GM10248 (cell line): ENCODE measurements at regions not wholly inside any gene's neighbourhood (a gene's known extent, or its start where the extent isn't known, plus 50 kb on each side); places are given as distances from the start of the nearest gene placed in this dataset.

Experiments used
- CTCF ChIA-PET: fragments of 300-600 bp; sonication (Branson Sonifier 250); formaldehyde crosslinking; extraction: SDS; loops from one replicate; lab custom pipeline; 2021; ENCODE audit warnings: antibody characterized with exemption; lab: Yijun Ruan, JAX
- POLR2A ChIA-PET: fragments of 350-650 bp; sonication (Branson Sonifier 250); formaldehyde crosslinking; extraction: SDS; loops from one replicate; lab custom pipeline; 2020; ENCODE audit warnings: antibody characterized with exemption; lab: Yijun Ruan, JAX
- DNase-seq: peaks from one replicate; pipeline ENCODE4 v3.0.0; 2012; ENCODE audit errors: extremely low spot score
- TF ChIP-seq, protein P1 (sequence below): IDR thresholded peaks from 2 replicates; pipeline ENCODE4 v1.5.1; 2012; ENCODE audit warnings: mild to moderate bottlenecking, low read depth; ENCODE audit errors: extremely low read depth, missing control alignments, control extremely low read depth

DNA sequence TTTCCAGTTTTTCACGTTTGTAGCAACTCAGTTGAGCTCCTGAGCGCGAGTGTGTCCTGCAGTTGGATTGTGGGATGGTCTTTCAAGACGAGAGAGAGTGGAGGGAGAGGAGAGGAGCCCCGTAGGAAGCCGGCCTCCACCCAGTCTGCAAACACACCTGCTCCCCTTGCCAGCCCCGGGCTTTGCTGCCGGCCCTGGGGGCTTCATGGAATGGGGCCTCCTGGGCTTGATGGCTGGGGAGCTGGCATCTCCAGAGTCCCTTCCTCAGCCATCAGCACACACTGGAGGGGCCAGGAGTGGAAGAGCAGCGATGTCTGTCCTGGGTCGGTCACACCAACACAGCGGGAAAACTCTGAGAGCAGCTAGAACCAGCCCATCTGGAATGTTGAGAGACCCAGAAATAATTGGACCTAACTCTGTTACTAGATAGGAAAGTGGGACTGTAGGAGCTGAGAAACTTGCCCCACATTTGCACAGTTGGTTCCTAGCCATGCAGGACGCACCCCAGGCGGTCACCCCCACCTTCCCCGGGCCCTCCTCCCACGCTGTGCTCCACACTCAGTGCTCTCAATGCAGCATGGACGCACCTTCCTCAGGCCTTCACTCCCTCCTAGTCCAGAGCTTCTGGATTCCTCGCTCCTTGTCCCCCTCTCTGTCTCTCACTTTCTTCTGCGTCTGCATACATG, 69.6 kb downstream of the PTGR3 start:
- ChIA-PET POLR2A (no interaction called here), CTCF (no interaction called here)
- TF ChIP-seq, protein P1, sequence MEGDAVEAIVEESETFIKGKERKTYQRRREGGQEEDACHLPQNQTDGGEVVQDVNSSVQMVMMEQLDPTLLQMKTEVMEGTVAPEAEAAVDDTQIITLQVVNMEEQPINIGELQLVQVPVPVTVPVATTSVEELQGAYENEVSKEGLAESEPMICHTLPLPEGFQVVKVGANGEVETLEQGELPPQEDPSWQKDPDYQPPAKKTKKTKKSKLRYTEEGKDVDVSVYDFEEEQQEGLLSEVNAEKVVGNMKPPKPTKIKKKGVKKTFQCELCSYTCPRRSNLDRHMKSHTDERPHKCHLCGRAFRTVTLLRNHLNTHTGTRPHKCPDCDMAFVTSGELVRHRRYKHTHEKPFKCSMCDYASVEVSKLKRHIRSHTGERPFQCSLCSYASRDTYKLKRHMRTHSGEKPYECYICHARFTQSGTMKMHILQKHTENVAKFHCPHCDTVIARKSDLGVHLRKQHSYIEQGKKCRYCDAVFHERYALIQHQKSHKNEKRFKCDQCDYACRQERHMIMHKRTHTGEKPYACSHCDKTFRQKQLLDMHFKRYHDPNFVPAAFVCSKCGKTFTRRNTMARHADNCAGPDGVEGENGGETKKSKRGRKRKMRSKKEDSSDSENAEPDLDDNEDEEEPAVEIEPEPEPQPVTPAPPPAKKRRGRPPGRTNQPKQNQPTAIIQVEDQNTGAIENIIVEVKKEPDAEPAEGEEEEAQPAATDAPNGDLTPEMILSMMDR = no peak
- no peak for DNase-seq

GRCh38 chr18:75137346-75137877, 71.5 kb downstream of the PTGR3 start:
- ChIA-PET POLR2A (no interaction called here), CTCF (no interaction called here)
- TF ChIP-seq, protein P1 = no peak
- DNase-seq = no peak

DNA sequence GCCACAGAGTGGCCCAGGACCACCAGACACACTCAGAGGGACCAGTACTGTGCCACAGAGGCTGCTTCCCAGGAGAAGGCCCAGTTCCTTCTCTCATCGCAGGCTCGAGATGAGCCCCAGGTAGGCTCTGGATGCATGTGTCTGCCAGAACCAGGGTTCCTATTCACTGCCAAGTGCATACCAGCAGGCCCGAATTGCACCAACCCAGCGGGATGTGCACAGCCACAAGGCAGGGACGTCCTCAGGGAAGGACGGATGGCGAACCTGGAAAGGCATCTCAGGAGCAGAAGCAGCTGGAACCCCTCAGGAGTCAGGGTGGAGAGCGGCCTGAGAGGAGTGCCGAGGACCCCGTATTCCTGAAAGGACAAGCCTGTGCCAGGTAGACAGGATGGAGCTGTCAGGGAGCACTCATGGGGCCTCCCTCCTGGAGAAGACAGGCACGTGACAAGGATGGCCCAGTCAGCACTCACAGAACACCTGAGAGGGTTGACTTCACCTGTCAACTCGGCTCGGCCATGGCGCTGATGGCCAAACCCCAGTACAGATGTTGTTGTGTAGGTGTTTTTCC, 73.7 kb downstream of the PTGR3 start:
- CTCF ChIA-PET = no interaction called here
- DNase-seq = no peak
- POLR2A ChIA-PET = no interaction called here
- TF ChIP-seq, protein P1 = no peak

GRCh38 chr18:75134611-75134975, 74.3 kb downstream of the PTGR3 start:
- TF ChIP-seq, protein P1 = no peak
- no peak for DNase-seq
- ChIA-PET POLR2A (no interaction called here), CTCF (no interaction called here)

DNA sequence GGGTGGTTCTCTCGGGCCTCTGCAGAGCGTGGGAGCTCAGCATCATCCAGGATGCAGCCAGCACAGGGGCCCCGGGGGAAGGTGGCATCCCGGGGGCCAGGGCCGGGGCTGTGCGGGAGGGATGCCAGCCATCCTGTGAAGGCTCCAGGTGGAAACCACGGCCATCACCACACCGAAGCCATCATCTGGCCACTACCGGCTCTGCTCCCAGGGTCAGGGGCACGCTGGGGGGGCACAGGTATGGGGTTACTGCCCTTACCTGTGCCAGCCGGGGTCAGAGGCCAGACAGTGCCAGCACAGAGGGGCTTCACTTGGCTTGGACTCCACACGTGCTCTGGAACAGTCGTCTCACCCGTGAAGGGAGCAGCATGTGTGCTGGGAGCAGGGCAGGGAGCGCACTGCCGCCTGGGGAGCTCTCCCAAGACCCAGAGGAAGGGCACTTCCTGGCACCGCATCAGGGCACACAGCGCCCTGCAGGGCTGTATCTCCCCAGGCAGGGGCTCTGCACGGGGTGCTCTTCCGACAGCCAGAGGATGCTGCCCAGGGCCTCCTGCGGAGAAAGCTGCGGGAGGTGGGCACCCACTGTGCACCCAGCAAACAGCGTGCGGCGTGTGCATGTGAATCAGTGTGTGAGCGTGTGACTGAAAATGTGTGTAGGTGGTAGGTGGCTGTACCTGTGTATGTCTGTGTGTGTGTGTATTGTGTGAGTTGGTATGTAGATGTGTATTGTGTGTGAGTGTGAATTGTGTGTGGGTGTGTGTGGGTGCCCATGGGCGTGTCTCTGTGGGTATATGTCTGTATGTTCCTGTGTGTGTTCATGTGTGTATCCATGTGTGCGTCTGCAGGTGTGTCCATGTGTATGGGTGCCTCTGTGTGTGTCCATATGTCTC, 75.0 kb downstream of the PTGR3 start:
- TF ChIP-seq, protein P1 = no peak
- DNase-seq = no peak
- POLR2A ChIA-PET = no interaction called here
- CTCF ChIA-PET = no interaction called here

DNA sequence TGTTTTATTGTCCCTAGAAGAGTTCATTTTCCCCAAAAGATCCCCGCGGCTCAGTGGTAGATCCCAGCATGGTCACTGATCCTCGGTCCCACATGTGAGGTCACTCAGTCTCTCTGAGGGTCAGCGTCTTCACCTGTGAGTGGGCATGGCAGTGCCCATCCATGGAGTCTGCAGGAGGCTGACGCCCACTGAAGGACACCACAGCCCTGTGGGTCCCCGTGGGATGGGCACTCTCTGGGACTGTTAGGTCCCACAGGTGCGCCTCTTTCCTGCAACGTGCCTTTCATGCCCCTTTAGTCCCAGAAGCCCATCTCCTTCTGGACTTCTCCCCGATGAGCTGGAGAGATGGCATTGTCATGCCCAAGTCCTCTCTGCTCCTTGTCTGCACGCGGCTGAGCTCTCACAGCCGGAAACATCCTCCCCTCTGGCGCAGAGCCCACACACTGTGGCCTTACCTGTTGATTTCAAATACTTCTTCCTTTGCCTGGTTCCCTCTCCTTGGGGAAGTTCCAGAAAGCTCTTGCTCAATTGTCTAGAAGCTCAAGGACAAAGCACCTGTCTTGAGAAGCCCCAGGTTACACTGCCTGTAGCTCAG, 75.9 kb downstream of the PTGR3 start:
- ChIA-PET CTCF (interaction anchor here (0.7 kb wide), 1 partner anchor 16 kb away, joined by 3 read pairs; no protein-coding TSS in a partner anchor), POLR2A (no interaction called here)
- TF ChIP-seq, protein P1 = no peak
- no peak for DNase-seq
